Heart right ventricle (tissue), 16 donors: ENCODE measurements at regions not wholly inside any gene's neighbourhood (a gene's known extent, or its start where the extent isn't known, plus 50 kb on each side); places are given as distances from the start of the nearest gene placed in this dataset.
"Not testable (repeated sequence)": the region's sequence is repeated elsewhere in the genome, so short reads cannot be mapped to it uniquely, and the experiment has no call there.

ENCODE experiments used
- ATAC-seq, 8 donors: fragments of 200-7000 bp; cut with Tn5 transposase; one replicate each; pipeline ENCODE4 v1.9.1; 2020; ENCODE audit warnings: mild to moderate bottlenecking in 8 of 8, moderate library complexity in 8 of 8, moderate number of reproducible peaks in 1 of 8
- DNase-seq, 2 donors: peaks; one replicate each; pipeline ENCODE4 v3.0.0-alpha.2; 2020
- H3K27ac ChIP-seq, 10 donors: fragments of 200-600 bp; sonication (generic) in 2 of 10; one replicate each; pipeline versions ENCODE4 v1.5.0 to v1.8.0; 2020 to 2022; ENCODE audit warnings: mild to moderate bottlenecking in 3 of 10
- H3K27me3 ChIP-seq, 7 donors: fragments of 200-600 bp; one replicate each; pipeline ENCODE4 v1.8.0; 2021 to 2022; ENCODE audit warnings: mild to moderate bottlenecking in 2 of 7
- H3K36me3 ChIP-seq, 9 donors: fragments of 200-600 bp; sonication (generic) in 1 of 9; one replicate each; pipeline versions ENCODE4 v1.5.0 to v1.8.0; 2020 to 2022; ENCODE audit warnings: mild to moderate bottlenecking in 2 of 9
- H3K4me1 ChIP-seq, 9 donors: fragments of 200-600 bp; sonication (generic) in 1 of 9; one replicate each; pipeline versions ENCODE4 v1.5.0 to v1.8.0; 2020 to 2022; ENCODE audit warnings: mild to moderate bottlenecking in 4 of 9
- H3K4me3 ChIP-seq, 10 donors: fragments of 200-600 bp; sonication (generic) in 2 of 10; one replicate each; pipeline versions ENCODE4 v1.5.0 to v1.8.0; 2020 to 2022; ENCODE audit warnings: mild to moderate bottlenecking in 7 of 10, moderate library complexity in 2 of 10
- H3K9me3 ChIP-seq, 11 donors: fragments of 200-600 bp in 10 of 11; sonication (generic) in 2 of 11; one replicate each; pipeline versions ENCODE4 v1.5.0 to v1.8.0; 2013 to 2022; ENCODE audit warnings: mild to moderate bottlenecking in 2 of 11, control low read depth in 1 of 11, moderate library complexity in 1 of 11
- CTCF ChIP-seq, 9 donors: fragments of 200-600 bp; sonication (generic) in 2 of 9; IDR thresholded peaks; one replicate each; pipeline versions ENCODE4 v1.5.0 to v1.8.0; 2021 to 2022; ENCODE audit warnings: antibody characterized with exemption in 9 of 9, mild to moderate bottlenecking in 5 of 9, moderate library complexity in 1 of 9
- WGBS, 2 donors: extraction: QIAGEN DNeasy Blood & Tissue Kit; methylation state at CpG; one replicate each; pipeline ENCODE4 v1.1.7; 2013; ENCODE audit warnings: inconsistent platforms in 1 of 2; 5-methylcytosine and 5-hydroxymethylcytosine counted together
- intact Hi-C, 10 donors: fragments of 100-400 bp; cut with DNase I; formaldehyde crosslinking; loops; one replicate each; pipeline versions ENCODE4 v1.11.1 to v1.14.2; 2022
- donor health status: Arrhythmogenic right ventricular cardiomyopathy.
- donor health status: ischemic (EF 13 %, LVEDD 7.1; RV severe dilation, severe dysfunction).
- donor health status: healthy with polysubstance abuse.
- donor health status: DM: no; HTN: yes; CAD: no.
- donor health status: DM: no; HTN: no; CAD: no.
- donor health status: ischemic (EF 25% LVEDD 6.9; RV normal size, moderate dysfunction).
- donor health status: ischemic (EF 25% LVEDD 5.7; RV mildly dilated, moderate dysfunction).
- donor health status: healthy.
- donor health status: DM: yes; HTN: yes; CAD: no.
- donor health status: Ischemic cardiomyopathy.
- donor health status: ischemic (EF 35%, LVEDD 5.7; RV mildly dilated, moderate dysfunction).
- donor health status: nonischemic (EF 11% LVEDD 7.7; RV severe dilation, severe dysfunction).
- donor health status: DM: yes; HTN: yes; CAD: no.
- donor health status: PGD.
- donor health status: ischemic (EF 29% LVEDD 5.4; RV normal size, mild dysfunction).
- donor health status: nonischemic (EF 23%, LVEDD 6.1; RV moderate dilation, normal function).

- H3K4me3 ChIP-seq = no peak overlapping the region
- no peak overlapping the region for H3K27ac ChIP-seq
- no peaks in the 10 kb centered on the region for H3K36me3 ChIP-seq
- H3K9me3 ChIP-seq = peaks cover 0 to 7% (median 0%) of the 10 kb centered on the region in 11 donors
- WGBS, 2 donors = 96% methylated on average over 5 of the region's 5 CpGs
- DNase-seq (no peak), ATAC-seq (no peak)
- H3K4me1 ChIP-seq = peaks cover 3 to 28% (median 10%) of the 10 kb centered on the region in 9 donors
- no peaks in the 10 kb centered on the region for H3K27me3 ChIP-seq
- no peak for TF ChIP-seq CTCF (IDR thresholded peaks at IDR 0.05)
- intact Hi-C loops = loop anchor here in 4 of 10 donors (10.0 kb wide), 2 partner anchors 103 to 193 kb away; no protein-coding TSS in a partner anchor
Observed at GRCh38 chr18:22601481-22601880, 183.8 kb upstream of the CTAGE1 start.

GRCh38 chr18:22602456-22602855, 184.7 kb upstream of the CTAGE1 start:
- WGBS, 2 donors = 76 to 89% methylated on average over 3 of the region's 3 CpGs
- intact Hi-C loops = loop anchor here in 4 of 10 donors (10.0 kb wide), 2 partner anchors 102 to 192 kb away; no protein-coding TSS in a partner anchor
- DNase-seq, H3K4me3 ChIP-seq, H3K9me3 ChIP-seq, ATAC-seq, H3K36me3 ChIP-seq, H3K27ac ChIP-seq, H3K27me3 ChIP-seq: not testable (repeated sequence)
- peaks cover 3 to 38% (median 14%) of the 10 kb centered on the region in 9 donors for H3K4me1 ChIP-seq

DNA sequence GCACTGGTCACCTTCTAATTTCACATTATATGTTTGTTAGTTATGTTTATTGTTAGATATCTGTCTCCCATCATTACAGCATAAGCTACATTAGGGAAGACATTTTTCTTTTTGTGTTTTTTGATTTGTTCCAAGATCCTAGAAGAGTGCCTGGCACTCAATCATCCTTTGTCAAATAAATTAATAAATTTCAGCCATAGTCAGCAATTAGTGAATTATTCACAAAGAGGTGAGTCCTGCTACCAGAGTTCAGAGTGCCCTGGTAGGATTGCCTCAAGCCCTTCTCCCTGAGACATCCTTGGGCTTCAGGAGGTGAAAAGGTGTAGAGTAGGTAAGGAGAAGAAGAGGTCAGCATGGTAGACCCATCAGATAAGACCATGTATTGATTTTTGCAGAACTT, 186.2 kb upstream of the CTAGE1 start:
- Histone ChIP-seq H3K9me3 (no peaks in the 10 kb centered on the region), H3K4me1 (peaks cover 3 to 52% (median 22%) of the 10 kb centered on the region in 9 donors), H3K27me3 (no peaks in the 10 kb centered on the region), H3K36me3 (no peaks in the 10 kb centered on the region), H3K27ac (peak overlapping the region in 6 of 10 donors; percentile 13 to 70 (median 58)), H3K4me3 (peak overlapping the region in 2 of 10 donors; percentile 12 to 40)
- DNase-seq (no peak), ATAC-seq (no peak)
- TF ChIP-seq CTCF (IDR thresholded peaks at IDR 0.05) = no peak
- intact Hi-C loops = loop anchor here in 4 of 10 donors (10.0 kb wide), 2 partner anchors 101 to 191 kb away; no protein-coding TSS in a partner anchor

- intact Hi-C loops = loop anchor here in 4 of 10 donors (10.0 kb wide), 2 partner anchors 100 to 190 kb away; no protein-coding TSS in a partner anchor
- H3K4me3 ChIP-seq = peak overlapping the region in 6 of 10 donors; percentile 12 to 45 (median 34)
- H3K9me3 ChIP-seq = no peaks in the 10 kb centered on the region
- no peaks in the 10 kb centered on the region for H3K27me3 ChIP-seq
- WGBS, 2 donors = 42 to 46% methylated on average over 10 of the region's 10 CpGs
- peaks cover 3 to 58% (median 28%) of the 10 kb centered on the region in 9 donors for H3K4me1 ChIP-seq
- no peaks in the 10 kb centered on the region for H3K36me3 ChIP-seq
- no peak for TF ChIP-seq CTCF (IDR thresholded peaks at IDR 0.05)
- ATAC-seq (peak; percentile 50 to 88 (median 76)), DNase-seq (peak; percentile 58 to 79)
- peak overlapping the region in 9 of 10 donors; percentile 2 to 70 (median 61) for H3K27ac ChIP-seq
Observed at GRCh38 chr18:22604390-22604985, 186.8 kb upstream of the CTAGE1 start.

- H3K9me3 ChIP-seq = no peaks in the 10 kb centered on the region
- H3K4me3 ChIP-seq = peak overlapping the region in 3 of 10 donors; percentile 31 to 45 (median 40)
- DNase-seq (no peak), ATAC-seq (no peak)
- H3K4me1 ChIP-seq = peaks cover 3 to 63% (median 32%) of the 10 kb centered on the region in 9 donors
- intact Hi-C loops = loop anchor here in 4 of 10 donors (10.0 kb wide), 2 partner anchors 100 to 190 kb away; no protein-coding TSS in a partner anchor
- WGBS, 2 donors = 44 to 49% methylated on average over 3 of the region's 3 CpGs
- no peaks in the 10 kb centered on the region for H3K27me3 ChIP-seq
- H3K27ac ChIP-seq = peak overlapping the region in 8 of 10 donors; percentile 2 to 70 (median 62)
- no peaks in the 10 kb centered on the region for H3K36me3 ChIP-seq
- TF ChIP-seq CTCF (IDR thresholded peaks at IDR 0.05) = no peak
Observed at GRCh38 chr18:22604986-22605421, 187.3 kb upstream of the CTAGE1 start.
